HFFc6 (cell line): ENCODE measurements at regions not wholly inside any gene's neighbourhood (a gene's known extent, or its start where the extent isn't known, plus 50 kb on each side); places are given as distances from the start of the nearest gene placed in this dataset.

Experiments
- DNase-seq: peaks from one replicate; pipeline ENCODE4 v3.0.0-alpha.2; 2018
- H3K27ac Mint-ChIP-seq: 2 replicates; pipeline ENCODE4 v1.8.0; 2020; ENCODE audit warnings: mild to moderate bottlenecking, mixed read lengths
- H3K27me3 Mint-ChIP-seq: 2 replicates; pipeline ENCODE4 v1.8.0; 2021; ENCODE audit warnings: mild to moderate bottlenecking, moderate library complexity, mixed read lengths; ENCODE audit not compliant: insufficient read depth
- H3K36me3 Mint-ChIP-seq: 2 replicates; pipeline ENCODE4 v1.8.0; 2021; ENCODE audit warnings: low read depth, mixed read lengths
- H3K4me1 Mint-ChIP-seq: 2 replicates; pipeline ENCODE4 v1.8.0; 2020; ENCODE audit warnings: low read depth, mixed read lengths
- H3K4me3 Mint-ChIP-seq: 2 replicates; pipeline ENCODE4 v1.8.0; 2020; ENCODE audit warnings: mild to moderate bottlenecking, moderate library complexity, mixed read lengths
- H3K9me3 Mint-ChIP-seq: 2 replicates; pipeline ENCODE4 v1.8.0; 2020; ENCODE audit warnings: mild to moderate bottlenecking, mixed read lengths
- CTCF ChIP-seq: fragments of 200-600 bp; sonication (generic); IDR thresholded peaks from 2 replicates; pipeline ENCODE4 v1.5.0; 2021; ENCODE audit warnings: antibody characterized with exemption, mild to moderate bottlenecking

DNA sequence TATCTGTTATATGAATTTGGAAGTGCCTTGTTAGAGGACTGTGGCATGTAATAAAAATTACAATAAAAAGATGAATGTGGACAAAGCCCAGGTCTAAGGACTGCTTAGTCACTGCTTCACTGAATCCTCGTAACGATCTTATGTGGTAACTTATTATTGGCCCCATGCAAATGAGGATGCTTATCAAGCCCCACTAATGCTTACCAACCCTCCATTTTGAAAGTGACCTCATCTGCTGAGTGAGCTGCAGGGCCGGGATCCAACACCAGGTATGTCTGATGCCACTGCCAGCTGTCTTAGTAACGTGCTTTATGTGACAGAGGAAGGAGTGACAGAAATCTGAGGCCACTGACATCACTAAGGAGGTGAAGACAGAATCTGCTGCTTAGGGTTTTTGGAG, 65.3 kb upstream of the CCDC85A start:
- no peak for TF ChIP-seq CTCF
- DNase-seq, result no peak
- peaks cover 20% of the 10 kb centered on the region; the same call in 1 of the 2 replicates for H3K4me1 Mint-ChIP-seq
- no peak overlapping the region for H3K27ac Mint-ChIP-seq
- H3K9me3 Mint-ChIP-seq, result no peaks in the 10 kb centered on the region
- no peak overlapping the region; the same call in 1 of the 2 replicates for H3K4me3 Mint-ChIP-seq
- peaks cover 31% of the 10 kb centered on the region; the same call in 1 of the 2 replicates for H3K27me3 Mint-ChIP-seq
- no peaks in the 10 kb centered on the region; the same call in 1 of the 2 replicates for H3K36me3 Mint-ChIP-seq

DNA sequence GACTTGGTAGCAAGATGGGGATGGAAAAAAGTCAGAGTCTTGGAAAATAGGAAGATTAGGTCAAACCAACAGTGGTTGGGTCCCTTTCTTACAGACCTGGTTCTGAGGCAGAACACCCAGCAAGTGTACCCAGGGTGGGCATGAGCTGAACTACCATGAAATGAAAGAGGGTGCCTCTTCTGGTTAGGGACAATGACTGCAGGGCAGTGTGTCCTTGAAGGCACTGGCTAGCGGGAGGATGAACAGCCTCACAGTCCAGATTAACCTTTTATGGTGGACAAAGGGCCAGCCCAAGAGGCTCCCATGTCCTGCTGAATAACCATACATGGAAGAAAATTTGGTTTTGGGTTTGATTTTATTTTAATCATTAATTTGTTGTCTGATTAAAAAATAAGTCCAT, 61.8 kb upstream of the CCDC85A start:
- no peak for TF ChIP-seq CTCF
- H3K4me3 Mint-ChIP-seq, result no peak overlapping the region
- peaks cover 41% of the 10 kb centered on the region for H3K27me3 Mint-ChIP-seq
- DNase-seq, result no peak
- H3K4me1 Mint-ChIP-seq, result peaks cover 20% of the 10 kb centered on the region; the same call in 1 of the 2 replicates
- H3K36me3 Mint-ChIP-seq, result no peaks in the 10 kb centered on the region
- H3K27ac Mint-ChIP-seq, result no peak overlapping the region
- H3K9me3 Mint-ChIP-seq, result no peaks in the 10 kb centered on the region

DNA sequence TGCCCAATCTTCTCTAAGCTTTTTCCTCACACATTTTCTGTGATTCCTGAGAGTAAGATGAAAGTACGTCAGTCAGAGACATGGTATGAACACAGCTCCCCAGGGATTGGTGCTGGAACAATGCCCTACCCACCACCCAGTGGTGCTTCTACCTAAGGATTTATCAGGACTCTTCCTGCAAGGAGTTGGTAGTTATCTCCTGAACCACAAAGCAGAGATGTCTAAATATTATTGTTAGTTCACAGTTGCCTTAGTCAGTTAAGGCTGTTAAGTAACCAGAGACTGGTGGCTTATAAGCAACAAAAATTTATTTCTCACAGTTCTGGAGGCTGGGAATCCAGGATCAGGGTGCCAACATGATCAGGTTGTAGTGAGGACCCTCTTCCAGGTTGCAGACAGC, 60.3 kb upstream of the CCDC85A start:
- no peaks in the 10 kb centered on the region for H3K36me3 Mint-ChIP-seq
- no peak for TF ChIP-seq CTCF
- peaks cover 44% of the 10 kb centered on the region for H3K27me3 Mint-ChIP-seq
- DNase-seq, result no peak
- H3K4me3 Mint-ChIP-seq, result no peak overlapping the region
- peaks cover 19% of the 10 kb centered on the region for H3K4me1 Mint-ChIP-seq
- H3K9me3 Mint-ChIP-seq, result no peaks in the 10 kb centered on the region
- H3K27ac Mint-ChIP-seq, result no peak overlapping the region

GRCh38 chr2:56127010-56127409, 56.8 kb upstream of the CCDC85A start:
- Mint-ChIP-seq H3K27ac (no peak overlapping the region), H3K36me3 (no peaks in the 10 kb centered on the region), H3K9me3 (no peaks in the 10 kb centered on the region), H3K4me1 (peaks cover 11% of the 10 kb centered on the region), H3K4me3 (no peak overlapping the region), H3K27me3 (peaks cover 27% of the 10 kb centered on the region)
- no peak for DNase-seq
- no peak for TF ChIP-seq CTCF

DNA sequence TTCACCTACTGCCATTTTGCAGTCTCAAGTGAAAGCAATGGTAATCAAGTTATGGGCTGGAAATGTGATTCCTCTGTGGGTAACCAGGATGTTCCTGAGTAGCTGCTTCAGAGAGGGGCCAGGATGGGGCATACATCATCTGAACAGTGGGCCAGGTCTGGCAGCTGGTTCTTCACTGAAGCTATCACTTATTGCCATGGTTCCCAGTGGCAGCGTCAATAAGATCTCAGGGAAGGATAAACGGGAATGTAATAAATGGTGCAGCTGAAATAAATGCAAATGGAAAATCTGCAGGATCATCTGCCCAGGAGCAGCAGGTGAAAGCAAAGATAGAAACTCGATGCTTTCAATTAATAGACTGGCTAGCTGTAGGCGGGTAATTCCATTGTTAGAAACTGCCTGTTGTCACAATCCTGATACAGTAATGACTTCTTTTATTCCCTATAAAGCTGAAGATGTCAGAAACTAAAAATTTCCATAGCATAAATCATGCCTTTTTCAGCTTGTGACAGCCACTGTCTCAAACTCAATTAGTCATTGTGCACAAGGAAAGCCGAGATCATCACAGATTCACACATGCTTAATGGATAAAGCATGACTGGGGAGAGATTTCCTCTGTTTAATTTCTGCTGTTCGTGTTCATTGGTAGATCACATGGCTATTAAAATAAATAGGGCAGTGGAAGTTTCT, 56.2 kb upstream of the CCDC85A start:
- Mint-ChIP-seq H3K36me3 (no peaks in the 10 kb centered on the region), H3K27ac (no peak overlapping the region), H3K27me3 (peaks cover 27% of the 10 kb centered on the region), H3K4me1 (peaks cover 11% of the 10 kb centered on the region), H3K4me3 (no peak overlapping the region), H3K9me3 (no peaks in the 10 kb centered on the region)
- TF ChIP-seq CTCF, result no peak
- DNase-seq, result no peak
